Stomach (tissue), 8 donors: ENCODE measurements at regions not wholly inside any gene's neighbourhood (a gene's known extent, or its start where the extent isn't known, plus 50 kb on each side); places are given as distances from the start of the nearest gene placed in this dataset.
A peak's percentile ranks its signal among the peaks of the same experiment; 100 is the strongest.

Experiments
- DNase-seq, 2 donors: peaks; one replicate each; pipeline versions ENCODE4 v3.0.0 to v3.0.0-alpha.2; 2013 to 2019
- H3K27ac ChIP-seq, 5 donors: fragments of 200-600 bp in 4 of 5; sonication (generic) in 4 of 5; one replicate each; pipeline ENCODE4 v1.5.1; 2013 to 2019; ENCODE audit warnings: mild to moderate bottlenecking in 1 of 5, moderate library complexity in 1 of 5
- H3K27me3 ChIP-seq, 3 donors: fragments of 200-600 bp; sonication (generic); one replicate each; pipeline ENCODE4 v1.5.1; 2017 to 2019; ENCODE audit warnings: mixed run types in 1 of 3
- H3K36me3 ChIP-seq, 4 donors: fragments of 200-600 bp; sonication (generic); 1 replicate in 3 of 4; 2 replicates in 1 of 4; pipeline ENCODE4 v1.5.1; 2016 to 2019
- H3K4me1 ChIP-seq, 4 donors: fragments of 200-600 bp; sonication (generic); one replicate each; pipeline ENCODE4 v1.5.1; 2016 to 2019
- H3K4me3 ChIP-seq, 4 donors: fragments of 200-600 bp; sonication (generic) in 3 of 4; one replicate each; pipeline ENCODE4 v1.5.1; 2016 to 2019; ENCODE audit warnings: mild to moderate bottlenecking in 1 of 4
- H3K9me3 ChIP-seq, 4 donors: fragments of 200-600 bp; sonication (generic); one replicate each; pipeline ENCODE4 v1.5.1; 2016 to 2019
- EP300 ChIP-seq: sonication (generic); formaldehyde crosslinking; IDR thresholded peaks from one replicate; pipeline ENCODE4 v1.6.1; 2017; ENCODE audit warnings: antibody characterized with exemption
- POLR2A ChIP-seq, 4 donors: fragments of 450-650 bp; IDR thresholded peaks; one replicate each; pipeline ENCODE4 v1.6.1; 2016; ENCODE audit warnings: antibody characterized with exemption in 4 of 4, control low read depth in 2 of 4, mild to moderate bottlenecking in 1 of 4, moderate library complexity in 1 of 4
- POLR2AphosphoS5 ChIP-seq, 3 donors: sonication (generic); formaldehyde crosslinking; IDR thresholded peaks; one replicate each; pipeline ENCODE4 v1.6.1; 2016; ENCODE audit warnings: antibody characterized with exemption in 3 of 3
- WGBS, 5 donors: extraction: QIAGEN DNeasy Blood & Tissue Kit in 3 of 5; methylation state at CpG; one replicate each; pipeline versions ENCODE4 v1.1.5 to v1.1.7; 2013 to 2018; 5-methylcytosine and 5-hydroxymethylcytosine counted together
- intact Hi-C: fragments of 100-400 bp; cut with DNase I; formaldehyde crosslinking; loops from one replicate; pipeline ENCODE4 v1.15.1; 2023; ENCODE audit warnings: low total_unique reads
- TF ChIP-seq, protein P1 (sequence below), 7 experiments: fragments of 450-650 bp in 4 of 7; fragments of 200-600 bp in 3 of 7; sonication (generic) in 3 of 7; IDR thresholded peaks; one replicate each; pipeline ENCODE4 v1.5.1; 2016 to 2019; ENCODE audit warnings: antibody characterized with exemption in 7 of 7, control low read depth in 2 of 7, mild to moderate bottlenecking in 1 of 7
- donor health status: healthy with polysubstance abuse.
- donor health status: Bipolar disorder and iron deficiency.
- donor health status: healthy.

DNA sequence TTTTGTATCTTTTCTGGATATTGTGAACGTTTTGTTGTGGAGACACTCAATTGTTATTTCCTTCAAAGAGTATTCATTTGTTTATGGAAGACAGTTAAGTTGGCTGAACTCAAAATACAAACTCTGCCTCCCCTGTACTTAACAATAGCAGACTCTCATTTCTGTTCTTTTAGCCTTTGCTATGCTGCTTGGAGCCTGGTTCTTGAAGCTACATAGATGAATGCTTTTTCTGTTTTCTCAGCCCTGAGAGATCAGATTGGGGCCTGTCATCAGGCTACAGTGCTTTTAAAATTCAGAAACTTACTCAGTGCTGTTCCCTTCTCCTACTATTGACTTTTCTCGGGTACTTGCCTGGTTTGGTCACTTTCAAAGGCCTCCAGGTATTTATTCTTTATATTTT lies 215.7 kb upstream of the LYPLAL1 start:
- 18 to 51% (median 30%) methylated on average over 2 of the region's 2 CpGs for WGBS, 5 donors
- Histone ChIP-seq H3K27me3 (no peaks in the 10 kb centered on the region), H3K27ac (no peak overlapping the region), H3K4me3 (no peak overlapping the region), H3K36me3 (no peaks in the 10 kb centered on the region), H3K9me3 (no peaks in the 10 kb centered on the region), H3K4me1 (no peaks in the 10 kb centered on the region)
- no peak for DNase-seq
- no peak for TF ChIP-seq POLR2A (IDR thresholded peaks at IDR 0.05)
- TF ChIP-seq EP300: no peak
- TF ChIP-seq, protein P1, sequence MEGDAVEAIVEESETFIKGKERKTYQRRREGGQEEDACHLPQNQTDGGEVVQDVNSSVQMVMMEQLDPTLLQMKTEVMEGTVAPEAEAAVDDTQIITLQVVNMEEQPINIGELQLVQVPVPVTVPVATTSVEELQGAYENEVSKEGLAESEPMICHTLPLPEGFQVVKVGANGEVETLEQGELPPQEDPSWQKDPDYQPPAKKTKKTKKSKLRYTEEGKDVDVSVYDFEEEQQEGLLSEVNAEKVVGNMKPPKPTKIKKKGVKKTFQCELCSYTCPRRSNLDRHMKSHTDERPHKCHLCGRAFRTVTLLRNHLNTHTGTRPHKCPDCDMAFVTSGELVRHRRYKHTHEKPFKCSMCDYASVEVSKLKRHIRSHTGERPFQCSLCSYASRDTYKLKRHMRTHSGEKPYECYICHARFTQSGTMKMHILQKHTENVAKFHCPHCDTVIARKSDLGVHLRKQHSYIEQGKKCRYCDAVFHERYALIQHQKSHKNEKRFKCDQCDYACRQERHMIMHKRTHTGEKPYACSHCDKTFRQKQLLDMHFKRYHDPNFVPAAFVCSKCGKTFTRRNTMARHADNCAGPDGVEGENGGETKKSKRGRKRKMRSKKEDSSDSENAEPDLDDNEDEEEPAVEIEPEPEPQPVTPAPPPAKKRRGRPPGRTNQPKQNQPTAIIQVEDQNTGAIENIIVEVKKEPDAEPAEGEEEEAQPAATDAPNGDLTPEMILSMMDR (IDR thresholded peaks at IDR 0.05): no peak
- no peak for TF ChIP-seq POLR2AphosphoS5 (IDR thresholded peaks at IDR 0.05)
- intact Hi-C loops: no loop called here

DNA sequence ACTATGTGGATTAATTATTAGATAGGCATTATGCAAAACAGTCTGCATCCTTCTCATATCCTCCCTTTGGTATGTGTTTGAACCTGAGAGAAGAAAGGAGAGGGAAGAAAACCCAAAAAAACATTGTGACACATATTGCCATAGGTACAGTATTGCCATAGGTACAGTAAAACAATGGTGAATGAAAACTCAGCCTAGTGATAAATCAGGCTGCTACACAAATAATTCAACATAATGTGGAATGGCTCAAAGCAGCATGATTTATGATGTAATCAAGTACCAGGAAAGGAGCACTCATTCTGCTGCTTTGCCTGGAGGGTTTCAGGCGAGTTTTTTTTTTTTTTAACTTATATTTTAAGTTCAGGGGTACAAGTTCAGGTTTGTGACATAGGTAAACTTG lies 213.9 kb upstream of the LYPLAL1 start:
- H3K27ac ChIP-seq: no peak overlapping the region
- no peaks in the 10 kb centered on the region for H3K36me3 ChIP-seq
- TF ChIP-seq POLR2A (IDR thresholded peaks at IDR 0.05) (no peak), POLR2AphosphoS5 (IDR thresholded peaks at IDR 0.05) (no peak), EP300 (no peak)
- TF ChIP-seq, protein P1 (IDR thresholded peaks at IDR 0.05): no peak
- no peak for DNase-seq
- H3K4me1 ChIP-seq: no peaks in the 10 kb centered on the region
- H3K27me3 ChIP-seq: no peaks in the 10 kb centered on the region
- 59 to 84% (median 73%) methylated on average over 1 of the region's 1 CpG for WGBS, 5 donors
- intact Hi-C loops: no loop called here
- no peaks in the 10 kb centered on the region for H3K9me3 ChIP-seq
- H3K4me3 ChIP-seq: no peak overlapping the region

DNA sequence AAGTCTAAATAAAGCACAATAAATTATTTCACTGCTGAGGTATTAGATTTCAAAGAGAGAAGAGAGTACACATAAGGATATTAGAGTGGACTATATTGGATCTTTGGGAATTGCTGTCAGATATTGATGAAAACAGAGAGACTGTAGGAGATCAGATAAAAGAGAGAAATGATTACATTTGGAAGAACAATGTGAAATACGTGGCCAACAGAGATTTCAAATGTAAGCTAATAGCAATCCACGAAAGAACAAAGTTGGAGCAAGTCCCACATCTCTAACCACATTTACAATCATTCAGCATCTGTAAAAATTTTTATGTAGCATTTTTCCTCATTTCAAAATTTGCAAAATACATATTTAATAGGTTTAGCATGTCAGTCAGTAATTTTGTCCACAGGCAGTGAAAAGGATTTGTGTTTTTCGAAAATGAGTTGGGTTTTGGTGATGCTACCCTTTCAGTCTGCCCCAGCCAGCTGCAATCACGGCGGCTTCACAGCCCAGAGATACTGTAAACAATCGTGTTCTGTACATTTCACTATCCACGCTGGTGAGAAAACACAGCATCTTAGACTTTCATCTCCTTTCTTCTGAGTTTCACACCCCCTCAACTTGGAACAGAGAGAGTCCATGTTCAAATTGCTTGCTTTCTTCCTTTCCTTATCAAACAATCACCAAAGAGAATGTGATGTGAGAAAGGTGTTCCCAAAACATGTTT lies 209.1 kb upstream of the LYPLAL1 start:
- no peak for TF ChIP-seq EP300
- TF ChIP-seq POLR2A (IDR thresholded peaks at IDR 0.05): no peak
- TF ChIP-seq, protein P1 (IDR thresholded peaks at IDR 0.05): no peak
- no peak for TF ChIP-seq POLR2AphosphoS5 (IDR thresholded peaks at IDR 0.05)
- peak in 1 of 2 donors; percentile 16 for DNase-seq
- Histone ChIP-seq H3K36me3 (no peaks in the 10 kb centered on the region), H3K27me3 (no peaks in the 10 kb centered on the region), H3K9me3 (peaks cover 5 to 13% (median 11%) of the 10 kb centered on the region in 4 donors), H3K4me3 (no peak overlapping the region), H3K4me1 (no peaks in the 10 kb centered on the region), H3K27ac (no peak overlapping the region)
- 51 to 59% (median 56%) methylated on average over 7 of the region's 7 CpGs for WGBS, 5 donors
- intact Hi-C loops: no loop called here

DNA sequence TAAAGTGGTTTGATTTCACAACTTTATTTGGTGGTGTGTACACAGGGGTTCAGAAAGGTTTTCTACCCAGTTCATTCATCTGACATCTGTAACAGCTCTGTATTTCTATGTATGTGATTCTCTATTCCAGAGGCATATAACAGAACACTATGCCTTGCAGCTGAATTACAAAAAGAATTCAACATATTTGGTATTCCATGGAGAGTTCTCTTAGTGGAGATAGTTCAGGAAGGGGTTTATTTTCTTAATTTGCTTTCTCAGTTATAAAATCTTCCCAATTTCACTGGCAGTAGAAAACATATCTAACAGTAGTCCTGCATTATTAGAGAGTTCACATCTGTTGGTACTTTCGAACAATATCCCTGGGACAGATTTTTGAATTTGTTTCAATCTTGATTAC lies 207.9 kb upstream of the LYPLAL1 start:
- Histone ChIP-seq H3K4me1 (no peaks in the 10 kb centered on the region), H3K9me3 (peaks cover 5 to 13% (median 11%) of the 10 kb centered on the region in 4 donors), H3K27me3 (no peaks in the 10 kb centered on the region), H3K4me3 (no peak overlapping the region), H3K27ac (no peak overlapping the region), H3K36me3 (no peaks in the 10 kb centered on the region)
- no peak for DNase-seq
- WGBS, 5 donors: 66 to 77% (median 72%) methylated on average over 1 of the region's 1 CpG
- intact Hi-C loops: no loop called here
- TF ChIP-seq, protein P1 (IDR thresholded peaks at IDR 0.05): no peak
- TF ChIP-seq POLR2AphosphoS5 (IDR thresholded peaks at IDR 0.05) (no peak), POLR2A (IDR thresholded peaks at IDR 0.05) (no peak), EP300 (no peak)
